CD4-positive, alpha-beta T cell treated with Interleukin-12 subunit alpha and Interleukin-12 subunit beta, for 1 hour (primary cell): ENCODE measurements at regions not wholly inside any gene's neighbourhood (a gene's known extent, or its start where the extent isn't known, plus 50 kb on each side); places are given as distances from the start of the nearest gene placed in this dataset.
"Not testable (repeated sequence)": the region's sequence is repeated elsewhere in the genome, so short reads cannot be mapped to it uniquely, and the experiment has no call there.

Source experiments
- DNase-seq: peaks from one replicate; pipeline ENCODE4 v3.0.0-alpha.2; 2020

GRCh38 chr1:104331763-104332162 lies 582.1 kb downstream of the AMY1C start:
- DNase-seq = no peak

GRCh38 chr1:104337927-104338326 lies 588.2 kb downstream of the AMY1C start:
- DNase-seq = not testable (repeated sequence)

- no peak for DNase-seq
Measured at GRCh38 chr1:104341944-104342343, 592.2 kb downstream of the AMY1C start.

GRCh38 chr1:104348277-104348676 lies 598.6 kb downstream of the AMY1C start:
- DNase-seq = no peak

- no peak for DNase-seq
Measured at GRCh38 chr1:104353580-104353979, 603.9 kb downstream of the AMY1C start.

GRCh38 chr1:104358086-104358485 lies 608.4 kb downstream of the AMY1C start:
- DNase-seq = no peak

- DNase-seq = no peak
Measured at GRCh38 chr1:104358621-104359020, 608.9 kb downstream of the AMY1C start.

GRCh38 chr1:104378414-104378813 lies 628.7 kb downstream of the AMY1C start:
- no peak for DNase-seq

GRCh38 chr1:104380003-104380402 lies 630.3 kb downstream of the AMY1C start:
- no peak for DNase-seq

- DNase-seq = no peak
Measured at GRCh38 chr1:104387716-104388508, 638.2 kb downstream of the AMY1C start.

GRCh38 chr1:104392552-104392951 lies 642.9 kb downstream of the AMY1C start:
- no peak for DNase-seq

GRCh38 chr1:104402178-104402577 lies 652.5 kb downstream of the AMY1C start:
- DNase-seq = no peak

- DNase-seq = no peak
Measured at GRCh38 chr1:104403883-104404282, 654.2 kb downstream of the AMY1C start.

- DNase-seq = no peak
Measured at GRCh38 chr1:104406728-104407127, 657.0 kb downstream of the AMY1C start.

GRCh38 chr1:104408268-104408667 lies 658.6 kb downstream of the AMY1C start:
- no peak for DNase-seq

GRCh38 chr1:104435255-104435654 lies 685.6 kb downstream of the AMY1C start:
- no peak for DNase-seq

- no peak for DNase-seq
Measured at GRCh38 chr1:104440011-104440410, 690.3 kb downstream of the AMY1C start.

GRCh38 chr1:104456724-104457123 lies 707.0 kb downstream of the AMY1C start:
- no peak for DNase-seq

- DNase-seq = no peak
Measured at GRCh38 chr1:104459886-104460285, 710.2 kb downstream of the AMY1C start.

- no peak for DNase-seq
Measured at GRCh38 chr1:104460880-104461279, 711.2 kb downstream of the AMY1C start.

GRCh38 chr1:104463126-104463697 lies 713.5 kb downstream of the AMY1C start:
- DNase-seq = no peak

GRCh38 chr1:104466068-104466467 lies 716.4 kb downstream of the AMY1C start:
- DNase-seq = no peak

GRCh38 chr1:104467590-104467989 lies 717.9 kb downstream of the AMY1C start:
- DNase-seq = no peak

- DNase-seq = no peak
Measured at GRCh38 chr1:104468282-104468681, 718.6 kb downstream of the AMY1C start.

GRCh38 chr1:104476126-104476525 lies 726.4 kb downstream of the AMY1C start:
- DNase-seq = no peak
